Glomerular endothelial cell (primary cell): ENCODE measurements at regions not wholly inside any gene's neighbourhood (a gene's known extent, or its start where the extent isn't known, plus 50 kb on each side); places are given as distances from the start of the nearest gene placed in this dataset.
A peak's percentile ranks its signal among the peaks of the same experiment; 100 is the strongest.

Source experiments
- DNase-seq: peaks from one replicate; pipeline ENCODE4 v3.0.0-alpha.2; 2011; ENCODE audit warnings: low read depth, low spot score; ENCODE audit errors: extremely low read depth

DNA sequence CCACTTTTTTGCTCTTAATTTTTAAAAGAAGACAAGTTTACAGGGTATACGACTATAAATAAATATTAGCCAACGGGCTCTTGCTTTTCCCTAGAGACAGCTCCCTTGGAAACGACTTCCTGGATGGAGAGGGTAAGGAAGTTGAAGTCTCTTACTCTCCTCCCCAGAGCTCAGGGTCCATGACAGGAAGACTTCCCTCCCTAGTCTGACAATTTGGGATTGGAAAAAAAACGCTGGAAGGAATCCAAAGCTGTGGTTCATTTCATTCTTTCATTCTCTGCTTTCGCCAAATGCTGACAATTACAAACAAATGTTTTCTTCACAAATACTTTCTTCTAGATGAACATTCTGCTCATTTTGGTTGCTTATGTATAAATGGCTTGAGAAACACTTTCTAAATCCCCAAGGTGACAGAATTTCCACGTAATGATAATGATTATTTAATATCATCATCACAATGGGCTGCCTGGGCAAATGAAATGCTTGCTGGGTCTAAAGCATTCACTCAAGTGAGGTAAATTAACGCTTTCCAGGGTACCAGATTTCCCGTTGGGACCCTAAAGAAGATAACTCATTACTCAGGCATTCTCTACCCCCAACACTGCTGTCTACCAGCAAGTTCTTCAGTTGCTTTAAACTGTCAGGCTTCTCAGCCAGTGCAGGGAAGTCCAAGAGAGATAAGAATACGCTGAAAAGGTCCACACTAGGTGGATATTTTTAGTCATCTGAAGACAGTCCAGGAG lies 139.8 kb upstream of the SLC30A5 start:
- no peak for DNase-seq

DNA sequence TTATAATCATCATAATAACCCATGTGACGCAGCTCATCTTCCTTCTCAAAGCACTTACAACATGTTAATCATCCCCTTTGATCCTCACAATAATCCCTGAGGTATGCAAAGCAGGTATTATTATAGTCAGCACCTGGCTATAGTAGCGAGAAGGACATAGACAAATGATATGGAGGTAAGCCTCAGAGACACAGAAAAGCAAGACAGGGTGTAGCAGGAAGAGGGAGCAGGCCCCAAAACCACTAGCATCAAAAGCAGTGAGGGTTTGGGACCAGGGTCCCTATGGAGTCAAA lies 139.2 kb upstream of the SLC30A5 start:
- DNase-seq: no peak

DNA sequence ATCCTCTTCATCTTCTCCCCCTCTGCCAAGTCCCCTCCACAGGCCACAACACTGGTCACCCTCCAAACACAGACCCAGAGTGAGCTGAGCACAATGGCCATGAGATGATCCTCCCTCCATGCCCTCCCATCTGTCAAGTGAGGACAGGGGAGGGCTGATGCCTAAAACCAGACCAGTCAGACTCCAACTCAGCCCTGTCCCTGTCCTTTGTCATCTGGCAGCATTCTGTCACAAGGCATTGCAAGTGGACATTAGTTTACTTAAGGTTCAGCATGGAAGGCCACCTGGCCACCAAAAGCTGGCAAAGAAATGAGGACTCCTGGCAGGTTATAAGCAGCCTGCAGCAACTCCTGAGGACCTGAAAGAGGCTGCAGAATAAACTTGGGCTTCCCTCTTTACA lies 136.2 kb upstream of the SLC30A5 start:
- no peak for DNase-seq

DNA sequence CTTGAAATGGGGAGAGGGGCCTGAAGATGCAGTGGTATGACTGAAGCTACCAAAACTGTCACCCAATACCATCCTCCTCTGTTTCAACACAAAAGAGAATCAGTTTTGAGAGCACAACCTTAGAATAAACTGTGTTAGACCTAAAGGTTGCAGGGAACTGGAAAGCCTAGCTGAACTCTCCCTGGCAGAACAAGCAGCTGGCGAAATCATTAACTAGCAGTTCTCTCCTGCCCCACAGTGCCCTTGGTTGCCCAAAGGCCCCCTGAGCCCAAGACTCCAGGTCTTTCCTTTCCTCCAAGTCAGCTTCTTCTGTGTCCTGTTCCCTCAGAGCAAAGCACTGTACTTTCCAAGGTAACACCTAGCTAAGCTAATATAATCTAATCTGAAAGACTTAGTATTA lies 135.4 kb upstream of the SLC30A5 start:
- no peak for DNase-seq

DNA sequence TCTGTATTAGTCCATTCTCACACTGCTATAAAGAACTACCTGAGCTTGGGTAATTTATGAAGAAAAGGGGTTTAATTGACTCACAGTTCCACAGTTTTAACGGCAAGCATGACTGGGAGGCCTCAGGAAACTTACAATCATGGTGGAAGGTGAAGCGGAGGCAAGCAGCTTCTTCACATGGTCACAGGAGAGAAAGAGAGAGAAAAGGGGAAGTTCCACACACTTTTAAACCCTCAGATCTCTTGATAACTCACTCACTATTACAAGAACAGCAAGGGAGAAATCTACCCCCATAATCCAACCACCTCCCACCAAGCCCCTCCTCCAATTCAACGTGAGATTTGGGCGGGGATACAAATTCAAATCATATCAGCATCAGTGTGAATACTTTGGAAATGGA lies 133.4 kb upstream of the SLC30A5 start:
- no peak for DNase-seq

DNA sequence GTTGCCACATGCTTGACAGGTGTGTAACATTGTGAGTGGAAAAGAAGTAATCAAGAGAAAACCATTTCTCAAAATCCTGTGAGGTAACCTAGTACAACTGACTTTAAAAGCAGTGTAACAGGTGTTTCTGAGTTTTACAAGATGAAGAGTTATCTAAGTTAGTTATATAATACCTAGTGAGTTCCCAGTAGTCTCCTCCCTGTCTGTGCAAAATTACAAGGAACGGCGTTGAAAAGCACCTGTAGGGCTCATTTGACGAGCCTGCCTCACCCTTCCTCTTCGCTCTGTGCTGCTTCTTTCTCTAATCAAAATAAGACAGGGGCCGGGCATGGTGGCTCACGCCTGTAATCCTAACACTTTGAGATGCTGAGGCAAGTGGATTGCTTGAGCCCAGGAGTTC lies 132.9 kb upstream of the SLC30A5 start:
- DNase-seq: no peak

DNA sequence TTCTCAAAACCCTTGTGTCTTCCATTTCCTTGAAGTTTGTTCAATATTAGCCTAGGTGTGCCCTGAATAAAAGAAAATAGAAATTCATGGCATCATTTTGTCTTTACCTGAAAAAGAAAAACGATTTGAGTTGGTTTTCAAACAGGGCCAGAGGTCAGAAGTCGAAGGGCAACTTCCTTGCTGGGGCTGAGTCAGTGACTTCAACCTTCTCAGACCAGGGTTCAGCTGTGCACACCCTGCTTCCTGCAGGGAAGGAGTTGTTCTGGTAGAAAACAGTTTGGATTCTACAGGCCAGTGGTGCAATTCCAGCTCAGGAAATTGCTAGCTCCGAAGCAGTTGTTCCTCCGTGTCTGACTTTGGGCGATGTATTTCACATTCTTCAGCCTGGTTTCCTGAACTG lies 132.1 kb upstream of the SLC30A5 start:
- DNase-seq: no peak

DNA sequence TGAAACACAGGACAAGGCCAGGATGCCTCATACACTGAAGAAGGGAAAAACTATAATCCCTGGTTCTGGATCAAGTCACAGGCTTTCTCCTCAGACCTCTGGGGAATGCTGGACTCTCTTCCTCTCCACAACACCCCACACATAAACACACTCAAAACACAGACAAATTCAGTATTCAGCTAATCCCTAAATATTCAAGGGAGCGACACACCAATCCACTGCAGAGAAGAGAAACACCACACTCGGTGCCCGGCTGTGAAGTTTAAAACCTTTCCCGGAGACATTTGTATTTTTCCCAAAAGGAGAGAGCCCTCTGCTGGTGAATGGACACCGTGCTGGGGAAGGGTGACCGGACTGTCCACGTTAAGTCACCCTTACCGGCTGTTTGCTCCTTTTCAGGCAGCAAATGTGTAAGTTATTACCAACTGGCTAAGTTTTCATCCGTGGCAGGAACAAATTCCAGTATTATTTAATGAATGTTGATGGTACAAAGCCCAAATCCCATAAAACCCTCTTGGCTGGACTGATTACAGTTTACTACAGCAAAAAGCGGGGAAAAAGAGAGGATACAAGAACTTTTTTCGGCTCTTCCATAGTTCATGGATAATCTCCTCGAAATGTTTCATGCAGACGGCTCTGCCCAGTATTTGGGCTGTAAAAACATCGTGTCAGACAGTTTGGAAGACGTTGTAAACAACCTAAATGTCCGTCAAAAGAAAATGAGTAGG lies 130.9 kb upstream of the SLC30A5 start:
- peak; percentile 20 for DNase-seq

DNA sequence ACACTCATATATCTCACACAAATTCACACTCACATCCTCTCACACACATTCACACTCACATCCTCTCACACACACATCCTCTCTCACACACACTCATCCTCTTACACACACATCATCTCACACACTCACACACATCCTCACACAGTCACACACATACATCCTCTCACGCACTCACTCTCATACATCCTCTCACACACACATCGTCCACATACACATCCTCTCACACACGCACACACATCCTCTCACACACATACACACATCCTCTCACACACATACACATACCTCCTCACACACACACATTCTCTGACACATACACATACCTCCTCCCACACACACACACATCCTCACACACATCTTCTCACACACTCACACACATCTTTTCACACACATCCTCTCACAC lies 129.1 kb upstream of the SLC30A5 start:
- DNase-seq: no peak

DNA sequence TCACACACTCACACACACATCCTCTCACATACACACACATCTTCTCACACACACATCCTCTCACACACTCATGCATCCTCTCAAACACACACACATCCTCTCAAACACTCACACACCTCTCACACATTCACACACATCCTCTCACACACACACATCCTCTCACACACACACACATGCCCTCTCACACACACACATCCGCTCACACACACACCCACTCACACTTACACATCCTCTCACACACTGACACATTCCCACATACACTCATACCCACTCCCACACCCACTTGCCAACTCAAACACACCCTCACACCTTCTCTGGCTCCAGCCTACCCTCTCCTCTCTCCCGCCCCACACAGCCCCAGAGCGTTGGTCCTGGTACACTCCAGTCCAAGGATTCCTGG lies 127.9 kb upstream of the SLC30A5 start:
- no peak for DNase-seq

DNA sequence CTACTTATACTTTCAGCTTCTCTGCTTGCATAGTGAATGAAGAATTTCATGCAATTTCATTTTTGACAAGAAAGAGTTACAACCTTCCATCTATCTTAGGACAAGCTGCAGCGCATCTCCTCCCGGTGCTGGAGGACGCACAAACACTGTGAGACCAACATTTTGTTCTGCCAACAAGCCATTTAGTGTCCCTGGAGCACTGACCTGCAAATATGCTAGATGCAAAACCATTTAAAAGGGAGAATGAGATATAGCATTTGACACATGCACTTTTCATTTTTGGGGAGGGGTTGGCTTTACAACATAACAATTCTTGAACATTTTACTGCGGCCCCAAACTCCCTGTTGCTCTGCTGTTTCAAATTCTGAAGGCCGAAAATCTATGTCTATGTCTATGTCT lies 127.2 kb upstream of the SLC30A5 start:
- no peak for DNase-seq

DNA sequence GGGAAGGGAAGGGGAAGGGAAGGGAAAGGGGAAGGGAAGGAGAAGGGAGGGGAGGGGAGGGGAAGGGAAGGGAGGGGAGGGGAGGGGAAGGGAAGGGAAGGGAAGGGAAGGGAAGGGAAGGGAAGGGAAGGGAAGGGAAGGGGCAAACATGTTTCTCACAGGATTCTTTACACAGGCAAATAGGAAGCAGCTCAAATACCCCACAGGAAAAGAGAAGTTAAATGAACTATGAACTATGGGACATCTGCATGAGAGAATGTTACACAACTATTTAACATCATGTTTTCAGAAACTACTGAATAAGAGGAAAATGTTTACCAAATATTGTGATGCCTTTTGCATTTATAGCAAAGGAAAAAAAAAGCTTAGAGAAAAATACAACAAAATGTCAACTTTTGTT lies 125.4 kb upstream of the SLC30A5 start:
- DNase-seq: no peak

DNA sequence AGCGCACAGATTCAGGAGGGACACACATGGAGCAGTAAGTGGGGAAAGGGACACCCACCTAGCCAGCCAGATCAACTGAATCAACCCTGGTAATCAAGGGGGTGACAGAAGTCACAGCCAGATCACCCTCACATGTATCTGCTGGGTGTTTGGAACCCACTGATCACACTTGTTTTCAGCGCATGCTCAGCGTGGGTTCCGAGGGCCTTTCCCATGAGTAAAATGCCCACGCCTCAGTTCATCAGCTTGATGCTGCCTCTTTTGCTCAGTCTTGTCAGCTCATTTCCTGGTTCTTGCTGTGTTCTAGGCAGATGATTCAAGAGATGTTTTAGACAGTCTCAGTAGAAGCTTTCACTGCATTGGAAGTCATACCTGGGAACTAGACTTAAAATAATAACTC lies 123.2 kb upstream of the SLC30A5 start:
- DNase-seq: no peak

DNA sequence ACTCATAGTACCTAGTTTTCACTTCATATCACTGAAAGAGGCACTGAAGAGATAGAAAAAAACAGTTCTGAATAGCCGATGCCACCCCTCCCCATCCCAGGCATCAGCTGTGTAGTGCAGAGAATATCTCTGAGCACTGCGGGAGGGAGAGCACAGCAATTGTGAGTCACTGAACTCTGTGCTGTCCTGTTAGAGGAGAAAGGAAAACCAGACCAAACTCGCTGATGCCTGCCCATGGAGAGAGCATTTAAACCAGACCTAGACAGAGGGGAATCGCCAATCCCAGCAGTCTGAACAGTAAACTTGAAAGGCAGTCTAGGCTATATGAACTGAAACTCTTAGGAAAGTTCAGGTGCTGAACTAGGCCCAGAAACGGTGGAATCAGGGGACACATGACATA lies 120.1 kb upstream of the SLC30A5 start:
- DNase-seq: no peak

DNA sequence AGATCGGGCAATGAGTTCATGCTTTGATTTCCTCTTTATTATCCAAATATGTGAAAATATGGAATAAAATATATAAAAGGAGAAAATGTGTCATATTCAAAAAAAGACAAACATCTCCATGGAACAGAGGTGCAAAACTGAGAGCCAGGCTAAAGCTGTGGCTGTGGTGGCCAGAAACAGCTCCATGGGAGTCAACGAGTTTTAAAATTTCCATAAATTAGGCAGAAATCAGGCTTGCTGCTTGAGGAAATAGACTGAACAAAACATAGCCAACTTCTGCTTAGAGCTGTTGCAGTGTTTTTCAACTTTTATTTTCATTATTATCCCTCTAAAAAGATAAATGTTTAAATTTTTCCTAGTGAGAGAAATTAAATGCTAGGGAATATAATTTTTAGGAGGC lies 110.8 kb upstream of the SLC30A5 start:
- no peak for DNase-seq

DNA sequence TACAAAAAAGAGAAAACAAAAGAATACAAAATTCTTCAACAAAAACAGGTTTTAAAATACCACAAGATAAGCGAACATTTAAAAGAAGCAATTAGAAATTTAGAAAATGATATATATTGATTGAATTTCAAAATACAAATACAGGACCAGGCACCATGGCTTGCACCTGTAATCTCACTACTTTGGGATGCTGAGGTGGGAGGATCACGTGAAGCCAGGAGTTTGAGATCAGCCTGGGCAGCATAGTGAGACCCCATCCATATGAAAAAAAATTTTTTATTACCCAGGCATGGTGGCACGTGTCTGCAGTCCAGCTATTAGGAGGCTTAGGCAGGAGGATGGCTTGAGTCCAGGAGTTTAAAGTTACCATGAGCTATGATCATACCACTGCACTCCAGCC lies 109.9 kb upstream of the SLC30A5 start:
- no peak for DNase-seq

DNA sequence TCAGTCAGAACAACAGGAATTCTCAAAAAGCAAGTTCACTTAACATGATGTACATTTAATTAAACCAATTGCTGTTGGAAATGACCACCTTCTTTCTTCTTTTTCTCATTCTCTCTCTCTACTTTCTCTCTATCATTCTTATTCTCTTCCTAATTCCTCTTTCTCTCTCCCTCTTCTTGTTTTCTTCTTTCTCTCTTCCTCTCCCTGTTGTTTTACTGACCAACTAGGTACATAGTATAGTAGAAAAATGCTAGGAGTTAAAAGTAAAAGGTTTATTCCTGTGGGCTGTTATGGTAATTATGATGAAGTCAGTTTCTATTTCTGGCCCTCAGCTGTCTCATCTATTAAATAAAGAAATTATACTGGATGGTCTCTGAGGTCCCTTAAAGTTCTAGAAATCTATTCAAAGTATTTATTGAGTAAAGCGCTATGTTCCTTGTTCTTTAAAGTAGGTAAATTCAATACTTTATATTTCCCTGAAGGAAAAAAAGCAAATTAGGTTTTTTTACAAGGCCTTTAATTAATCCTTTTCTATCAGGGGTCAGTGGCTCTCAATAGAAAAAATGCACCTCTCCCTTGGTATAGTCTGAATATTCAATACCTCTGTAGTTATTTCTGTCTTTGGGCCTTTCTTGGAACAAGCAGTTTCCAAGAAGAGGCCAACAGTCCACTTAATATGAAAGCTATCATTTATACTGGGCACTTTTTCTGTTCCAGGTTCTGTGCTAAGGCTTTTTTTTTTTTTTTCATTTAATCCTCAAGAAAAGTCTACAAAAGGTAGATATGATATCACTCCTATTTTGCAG lies 102.3 kb upstream of the SLC30A5 start:
- DNase-seq: no peak

DNA sequence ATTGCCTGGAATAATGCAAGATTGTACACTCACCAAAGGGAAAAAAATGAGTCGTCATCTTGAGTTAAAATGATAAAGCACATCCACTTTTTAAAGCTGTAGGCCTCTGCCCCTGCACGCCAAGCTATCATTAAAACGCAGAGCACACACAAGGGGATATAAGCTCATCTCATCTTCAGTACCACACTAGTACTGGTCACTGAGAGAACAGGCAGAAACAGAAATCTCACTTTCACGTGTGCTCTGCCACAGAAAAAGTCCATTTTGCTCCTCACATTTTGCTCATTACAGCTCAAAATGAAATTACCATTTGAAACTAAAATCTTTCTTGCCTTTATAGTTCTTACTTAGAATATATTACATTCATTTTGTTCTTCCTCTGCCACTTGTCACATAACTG lies 99.2 kb upstream of the SLC30A5 start:
- DNase-seq: no peak

DNA sequence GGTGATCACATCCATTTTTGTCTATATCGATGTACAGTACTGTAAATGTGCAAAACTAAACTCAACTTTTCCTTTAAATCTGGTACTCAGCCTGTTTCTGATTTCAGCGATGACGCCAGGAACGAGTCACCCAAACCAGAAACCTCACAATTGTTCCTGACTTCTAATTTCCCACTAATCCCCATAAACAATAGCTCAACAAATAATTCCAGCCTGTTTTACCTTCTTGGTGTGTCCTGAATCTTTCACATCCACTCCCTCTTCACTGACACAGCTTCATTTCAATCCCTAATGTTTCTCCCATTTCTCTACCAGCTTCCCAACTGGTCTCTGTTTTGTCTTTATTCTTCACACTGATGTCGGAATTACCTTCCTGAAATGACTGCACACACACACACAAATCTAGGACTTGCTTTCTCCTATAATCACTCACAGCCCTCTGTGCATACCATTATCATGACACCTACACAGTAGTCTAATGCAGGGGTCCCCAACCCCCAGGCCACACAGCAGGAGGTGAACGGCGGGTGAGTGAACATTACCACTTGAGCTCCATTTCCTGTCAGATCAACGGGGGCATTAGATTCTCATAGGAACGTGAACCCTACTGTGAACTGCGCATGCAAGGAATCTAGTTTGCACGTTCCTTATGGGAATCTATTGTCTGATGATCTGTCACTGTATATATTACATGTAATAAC lies 97.8 kb upstream of the SLC30A5 start:
- no peak for DNase-seq

DNA sequence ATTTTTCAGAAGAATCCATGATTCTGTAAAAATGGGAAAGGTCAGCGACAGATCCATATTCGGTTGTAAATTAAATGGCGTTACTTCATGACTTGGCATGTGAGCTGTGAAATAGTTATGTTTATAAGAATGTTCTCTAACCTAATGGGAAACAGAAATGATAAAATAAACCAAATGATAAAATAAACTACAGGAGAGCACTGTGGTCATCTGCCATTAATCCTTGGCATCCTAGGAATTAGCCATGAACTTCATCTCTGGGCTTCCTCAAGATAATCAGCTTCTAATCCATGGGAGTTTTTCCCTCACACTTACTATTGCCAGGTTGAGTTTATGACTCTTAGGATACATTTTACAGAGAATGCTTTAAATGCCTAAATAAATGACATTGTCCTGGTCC lies 94.6 kb upstream of the SLC30A5 start:
- no peak for DNase-seq

DNA sequence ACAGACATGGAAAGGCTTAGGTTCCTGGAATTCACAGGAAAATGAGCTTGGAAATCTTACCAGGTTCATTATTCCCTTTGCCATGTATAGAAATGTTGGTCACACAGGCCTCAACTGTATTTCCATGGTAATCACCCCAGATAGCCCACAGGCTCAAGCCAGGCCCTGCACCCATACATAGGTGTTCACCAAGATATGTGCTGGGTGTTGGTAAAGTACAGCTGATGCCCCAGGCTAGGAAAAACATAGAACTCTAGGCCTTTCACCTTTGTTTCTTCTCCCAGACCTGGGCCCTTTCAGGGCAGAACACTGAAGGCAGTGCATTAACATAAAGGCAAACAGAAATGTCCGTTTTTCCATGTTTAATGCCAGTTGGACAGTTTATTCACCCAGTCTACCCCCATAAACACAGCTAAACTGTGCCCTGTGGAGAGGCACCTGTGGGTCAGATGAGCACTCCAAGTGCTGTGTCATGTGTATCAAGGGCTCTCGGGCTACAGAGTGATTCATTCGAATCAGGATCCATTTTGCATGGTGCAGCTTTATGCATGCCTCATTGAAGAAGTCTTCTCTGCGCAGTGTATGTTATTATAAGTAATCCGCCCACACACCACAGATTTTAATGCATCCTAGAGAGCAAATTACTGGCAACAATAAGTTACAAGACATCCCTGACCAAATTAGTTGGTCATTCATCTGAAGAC lies 93.4 kb upstream of the SLC30A5 start:
- no peak for DNase-seq
